ENCODE measurements at regions not wholly inside any gene's neighbourhood (a gene's known extent, or its start where the extent isn't known, plus 50 kb on each side); places are given as distances from the start of the nearest gene placed in this dataset.

DNA sequence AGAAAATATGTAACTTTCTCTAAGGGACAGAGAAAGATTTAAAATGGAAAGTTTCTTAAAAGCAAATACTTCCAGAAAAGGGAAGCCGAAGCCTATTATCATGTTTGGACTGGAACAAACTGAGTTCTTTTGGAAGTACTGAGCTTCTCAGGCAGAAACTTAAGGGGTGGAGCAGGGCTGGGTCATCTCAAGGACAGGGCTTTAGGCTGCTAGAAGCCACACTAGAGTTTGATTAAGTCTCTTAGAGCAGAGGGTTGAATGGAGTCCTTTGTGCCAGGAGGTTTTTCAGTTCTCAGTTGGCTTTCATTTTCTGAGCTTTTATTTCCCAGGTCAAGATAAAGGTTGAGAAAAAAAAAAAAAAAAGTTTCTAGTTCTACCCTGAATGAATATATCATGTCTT, 432.7 kb downstream of the SLITRK5 start:
- DNase-seq: no peak

- DNase-seq: no peak
These were observed 433.4 kb downstream of the SLITRK5 start for GRCh38 chr13:88104576-88104975.

GRCh38 chr13:88107570-88107969, 436.4 kb downstream of the SLITRK5 start:
- no peak for DNase-seq

DNA sequence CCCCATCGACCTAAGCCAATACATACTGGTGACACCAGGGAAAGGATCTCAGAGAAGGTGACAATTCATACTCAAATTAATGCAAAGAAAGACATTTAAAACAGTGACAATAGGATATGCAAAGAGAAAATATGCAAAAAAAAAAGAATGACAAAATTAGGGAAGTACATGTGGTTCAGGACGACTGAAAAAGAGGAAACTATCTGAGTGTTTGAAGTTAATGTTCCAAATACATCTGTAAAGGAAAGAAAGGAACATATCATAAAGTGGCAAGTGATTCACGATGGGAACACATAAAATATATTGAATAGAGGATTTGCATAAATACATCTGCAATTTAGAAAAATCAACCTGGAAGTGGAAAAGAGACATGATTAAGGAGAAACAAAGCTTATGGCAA, 441.4 kb downstream of the SLITRK5 start:
- no peak for DNase-seq

DNA sequence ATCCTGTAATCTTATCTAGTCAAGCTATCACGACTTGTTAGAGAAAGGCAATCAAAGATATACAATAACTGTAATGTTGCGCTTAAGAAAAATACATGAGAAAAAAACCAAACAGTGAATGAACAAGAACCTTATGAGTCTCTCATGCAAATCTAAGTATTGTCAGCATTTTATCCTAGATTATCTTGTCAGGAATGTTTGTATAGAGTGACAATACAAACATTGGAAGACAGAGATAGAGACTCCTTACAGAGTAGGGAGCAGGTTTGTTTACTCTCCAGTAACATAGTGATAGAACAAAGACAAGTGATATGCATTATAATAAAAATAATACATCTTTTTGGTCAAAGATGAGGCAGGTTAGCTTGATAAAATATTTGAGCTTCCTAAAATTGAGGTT, 444.8 kb downstream of the SLITRK5 start:
- no peak for DNase-seq

DNA sequence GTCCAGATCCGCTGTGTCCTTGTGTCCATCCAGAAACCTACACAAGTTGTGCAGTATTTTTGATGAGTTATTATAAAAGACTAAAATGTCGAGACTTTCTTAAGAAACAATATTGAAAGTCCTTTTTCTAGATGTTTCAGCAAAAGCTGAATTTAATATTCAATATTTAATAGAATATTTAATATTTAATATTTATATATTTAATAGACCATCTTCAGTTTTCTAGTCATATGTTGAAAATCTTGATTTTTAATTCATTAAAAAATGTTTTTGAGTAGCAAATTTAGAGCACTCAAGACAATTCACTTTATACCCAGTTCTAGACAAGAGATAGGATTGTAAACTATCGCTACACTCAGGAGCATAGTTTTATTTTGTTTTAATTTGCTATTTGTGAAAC, 447.8 kb downstream of the SLITRK5 start:
- DNase-seq: no peak

DNA sequence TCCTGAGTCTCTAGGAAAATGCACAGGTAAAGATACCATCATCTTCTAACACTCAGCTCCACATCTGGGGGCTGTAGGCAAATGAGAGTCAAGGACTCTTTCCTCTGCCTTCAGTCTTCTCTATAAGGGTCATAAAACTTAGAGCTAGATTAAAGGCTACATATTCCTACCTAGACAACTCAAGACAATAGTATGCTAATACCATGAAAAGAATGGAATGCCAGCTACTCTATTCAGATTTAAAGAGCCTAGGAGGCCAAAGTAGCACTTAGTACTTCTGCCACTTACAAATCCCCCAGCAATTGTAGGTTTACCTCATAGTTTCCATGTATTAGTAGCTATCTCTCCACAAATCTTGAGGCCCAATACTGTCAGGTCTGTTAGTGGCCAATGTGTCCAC, 453.0 kb downstream of the SLITRK5 start:
- DNase-seq: no peak

DNA sequence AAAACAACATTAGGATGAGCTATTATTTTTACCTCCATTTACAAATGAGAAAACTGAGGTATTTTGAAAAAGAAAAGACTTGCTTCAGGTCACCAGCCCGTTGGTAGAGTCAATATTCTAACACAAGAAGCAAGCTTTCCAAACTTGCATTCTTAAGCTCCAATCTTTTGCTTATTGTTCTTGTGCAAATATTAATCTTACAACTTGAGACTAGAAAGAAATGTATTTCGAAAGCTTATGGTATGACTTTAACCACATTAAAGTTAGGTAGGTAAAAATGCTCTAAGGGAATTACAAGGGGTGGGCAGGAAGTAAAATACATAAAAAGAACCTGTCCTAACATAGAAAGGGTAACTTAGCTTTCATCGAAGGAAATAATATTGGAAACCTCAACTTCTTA, 453.9 kb downstream of the SLITRK5 start:
- no peak for DNase-seq

GRCh38 chr13:88136098-88136790, 465.1 kb downstream of the SLITRK5 start:
- DNase-seq: no peak

GRCh38 chr13:88142653-88143052, 471.5 kb downstream of the SLITRK5 start:
- no peak for DNase-seq

- DNase-seq: no peak
These were observed 473.4 kb downstream of the SLITRK5 start for GRCh38 chr13:88144580-88144979.

GRCh38 chr13:88153353-88153752, 482.2 kb downstream of the SLITRK5 start:
- DNase-seq: no peak

DNA sequence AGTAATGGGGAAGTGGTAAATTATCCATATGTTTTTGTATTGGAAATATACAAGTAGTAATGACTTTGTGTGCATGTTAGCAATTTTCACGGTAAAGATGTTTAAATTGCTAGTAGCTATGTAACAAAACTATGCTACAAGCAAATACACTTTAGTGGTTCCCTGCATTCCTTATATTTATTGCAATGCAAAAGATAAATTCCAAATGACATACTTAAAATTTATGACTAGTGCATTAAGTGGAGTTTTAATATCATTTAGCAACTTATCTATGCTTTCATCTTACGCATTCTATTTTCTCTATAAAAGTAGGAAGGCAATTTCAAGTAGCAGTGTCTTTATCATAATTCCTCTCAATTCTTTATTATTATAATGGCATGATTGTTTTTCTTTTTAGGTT, 482.8 kb downstream of the SLITRK5 start:
- DNase-seq: no peak

GRCh38 chr13:88162076-88162702, 491.0 kb downstream of the SLITRK5 start:
- no peak for DNase-seq

DNA sequence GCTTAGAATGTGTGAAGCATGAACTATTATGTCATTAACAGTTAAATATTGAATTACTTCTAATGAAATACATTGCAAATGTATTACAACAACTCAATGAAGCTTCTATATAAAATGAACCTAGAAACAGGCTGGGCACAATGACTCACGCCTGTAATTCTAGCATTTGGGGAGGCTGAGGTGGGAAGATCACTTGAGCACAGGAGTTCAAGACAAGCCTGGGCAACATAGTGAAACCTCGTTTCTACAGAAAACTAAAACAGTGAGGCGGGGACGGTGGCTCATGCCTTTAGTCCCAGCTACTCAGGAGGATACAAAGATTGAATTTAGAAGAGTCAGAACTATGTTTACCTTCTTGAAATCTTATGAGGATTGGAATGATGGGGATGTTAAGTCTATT, 505.1 kb downstream of the SLITRK5 start:
- no peak for DNase-seq

DNA sequence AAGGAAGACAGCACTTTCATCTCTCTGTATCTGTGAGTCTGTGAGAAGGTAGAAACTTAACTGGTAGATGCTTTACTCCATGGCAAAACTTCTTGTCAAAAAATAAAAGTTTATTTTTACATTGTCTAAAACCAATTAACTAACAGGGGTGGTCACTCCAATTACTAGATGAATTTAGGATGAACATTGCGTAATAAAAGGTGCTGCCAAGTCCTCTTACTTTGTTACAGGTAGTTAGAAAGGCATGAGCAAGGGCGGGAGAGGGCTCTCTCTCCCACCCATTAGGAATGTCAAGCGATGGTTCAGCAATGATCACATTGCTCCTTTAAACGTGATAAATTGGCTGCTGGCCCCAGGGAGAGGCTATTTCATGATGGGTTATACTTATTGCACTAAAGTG, 512.3 kb downstream of the SLITRK5 start:
- DNase-seq: no peak

DNA sequence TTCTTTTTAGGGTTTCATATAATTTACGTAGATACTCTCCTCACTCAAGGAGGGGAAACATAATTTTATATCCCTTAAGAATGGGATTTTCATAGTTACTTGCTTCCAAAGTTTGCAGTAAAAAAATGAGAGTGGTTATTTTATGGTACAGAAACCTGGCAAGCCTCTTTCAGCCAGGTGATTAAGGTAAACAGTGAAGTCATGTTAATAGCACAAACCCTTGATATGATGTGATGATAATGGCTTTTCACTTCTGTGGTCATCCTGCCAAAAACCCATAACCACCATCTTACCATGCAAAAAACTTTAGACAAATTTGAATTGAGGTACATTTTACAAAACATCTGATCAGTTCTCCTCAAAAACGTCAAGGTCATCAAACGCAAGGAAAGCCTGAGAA, 517.8 kb downstream of the SLITRK5 start:
- no peak for DNase-seq

DNA sequence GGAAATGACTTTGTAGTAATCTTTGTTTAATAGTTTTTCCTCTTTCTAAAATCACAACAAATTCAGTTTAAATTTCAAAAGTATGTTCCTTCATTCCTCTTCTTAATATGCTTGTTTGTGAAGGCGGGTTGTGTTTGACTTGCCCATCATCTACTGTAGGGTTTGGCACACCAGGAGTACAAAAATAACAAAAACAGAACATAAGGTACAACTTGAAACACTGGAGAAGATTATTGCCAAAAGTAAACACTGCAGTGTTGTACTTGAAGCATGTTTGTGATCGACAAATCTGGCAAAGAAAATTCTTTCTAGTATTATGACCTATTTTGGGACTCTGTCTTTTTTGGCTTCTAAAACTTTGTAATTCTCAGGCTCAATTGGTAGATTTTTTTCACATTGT, 518.6 kb downstream of the SLITRK5 start:
- no peak for DNase-seq

DNA sequence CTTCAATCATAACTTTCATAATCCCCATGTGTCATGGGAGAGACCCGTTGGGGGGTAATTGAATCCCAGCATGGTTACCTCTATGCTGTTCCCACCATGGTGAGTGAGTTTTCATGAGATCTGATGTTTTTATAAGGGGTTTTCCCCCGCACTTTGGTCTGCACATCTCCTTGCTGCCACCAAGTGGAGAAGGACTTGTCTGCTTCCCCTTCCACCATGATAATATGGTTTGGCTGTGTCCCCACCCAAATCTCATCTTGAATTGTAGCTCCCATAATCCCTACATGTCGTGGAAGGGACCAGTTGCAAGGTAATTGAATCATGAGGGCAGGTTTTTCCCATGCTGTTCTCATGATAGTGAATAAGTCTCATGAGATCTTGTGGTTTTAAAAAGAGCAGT, 524.9 kb downstream of the SLITRK5 start:
- DNase-seq: no peak

DNA sequence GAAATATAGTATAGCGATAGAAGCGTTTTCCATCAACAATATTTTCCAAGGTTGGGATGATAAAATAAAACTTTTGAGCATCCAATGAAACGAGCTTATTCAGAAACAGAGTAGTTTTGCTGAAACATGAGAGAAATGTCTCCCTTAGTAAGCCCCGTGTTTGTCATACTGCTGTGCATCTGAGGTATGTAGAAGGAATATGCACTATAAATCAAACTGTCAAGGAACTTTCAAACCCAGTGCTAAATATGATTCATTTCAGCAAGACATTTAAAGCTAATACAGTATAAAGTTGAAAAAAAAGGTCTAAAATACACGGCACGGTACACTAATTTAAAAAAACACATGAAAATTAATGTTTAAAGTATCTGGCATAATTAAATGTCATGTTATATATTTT, 546.2 kb downstream of the SLITRK5 start:
- no peak for DNase-seq

DNA sequence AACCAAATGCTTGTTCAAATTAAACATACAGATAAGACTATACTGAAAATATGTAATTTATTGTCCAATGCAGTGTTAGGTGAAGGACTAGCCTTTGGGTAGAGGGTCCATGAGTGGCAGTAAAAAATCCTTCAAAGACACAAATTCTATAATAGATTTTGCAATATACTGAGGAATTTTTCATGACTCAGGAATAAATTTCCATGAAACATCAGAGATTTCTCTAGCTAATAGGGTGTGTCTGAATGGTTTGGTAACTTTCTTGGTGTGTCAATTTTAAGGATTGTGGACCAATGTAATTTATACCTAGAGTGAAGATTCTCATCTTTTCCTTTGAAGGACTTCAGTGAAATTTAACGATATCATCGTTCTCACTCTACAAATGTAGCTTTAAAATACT, 546.7 kb downstream of the SLITRK5 start:
- DNase-seq: no peak

- DNase-seq: no peak
These were observed 552.8 kb downstream of the SLITRK5 start for GRCh38 chr13:88223958-88224357.

- no peak for DNase-seq
These were observed 564.3 kb downstream of the SLITRK5 start for GRCh38 chr13:88235441-88235840.

- DNase-seq: no peak
These were observed 575.1 kb downstream of the SLITRK5 start for GRCh38 chr13:88246239-88246638.

DNA sequence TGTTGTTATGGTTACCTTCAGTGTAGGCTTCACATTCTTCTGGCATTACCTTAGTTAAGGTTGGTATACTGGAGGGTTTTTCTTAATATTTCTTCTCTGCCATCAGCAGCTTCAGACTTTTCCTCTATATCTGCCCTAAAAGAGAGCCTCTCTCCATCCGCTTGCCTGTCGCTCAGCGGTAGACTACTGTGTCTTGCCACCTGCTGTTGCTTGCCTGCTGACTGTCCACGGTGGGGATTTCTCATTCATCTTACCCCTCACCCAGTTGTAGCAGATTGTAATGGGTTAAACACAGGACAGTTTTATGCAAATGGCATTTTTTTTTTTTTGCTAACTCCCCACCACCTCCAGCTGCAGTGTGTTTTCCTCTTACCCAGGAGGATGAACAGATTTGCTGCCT, 577.2 kb downstream of the SLITRK5 start:
- DNase-seq: no peak
